PC-9 (cell line): ENCODE measurements at regions not wholly inside any gene's neighbourhood (a gene's known extent, or its start where the extent isn't known, plus 50 kb on each side); places are given as distances from the start of the nearest gene placed in this dataset.

Experiments
- BruUV-seq: library from RNA; stranded (reverse); fragments of 400-500 nt; replicated peaks from 2 replicates; lab custom pipeline; 2021; lab: Mats Ljungman, UMichigan
- CTCF ChIA-PET: fragments of 300-600 bp; sonication (Branson Sonifier 250); formaldehyde crosslinking; loops from one replicate; lab custom pipeline; 2022; ENCODE audit warnings: antibody characterized with exemption; lab: Charles Lee
- POLR2A ChIA-PET: fragments of 300-600 bp; sonication (Branson Sonifier 250); formaldehyde crosslinking; loops from one replicate; lab custom pipeline; 2022; ENCODE audit warnings: antibody characterized with exemption; ENCODE audit not compliant: unreplicated experiment; lab: Charles Lee
- DNase-seq, 2 experiments: peaks; one replicate each; pipeline versions ENCODE4 v3.0.0 to v3.0.0-alpha.2; 2015 to 2022; ENCODE audit warnings: mixed read lengths in 1 of 2
- H2AFZ ChIP-seq: fragments of 200-600 bp; sonication (generic); 2 replicates; pipeline ENCODE4 v1.8.1; 2017; ENCODE audit warnings: antibody characterized with exemption
- H3F3A ChIP-seq: fragments of 200-600 bp; sonication (generic); 2 replicates; pipeline ENCODE4 v1.8.1; 2017; ENCODE audit warnings: antibody characterized with exemption, mild to moderate bottlenecking, low read depth; ENCODE audit not compliant: insufficient read depth
- H3K27ac ChIP-seq: fragments of 200-600 bp; sonication (generic); 2 replicates; pipeline ENCODE4 v1.6.1; 2016; ENCODE audit warnings: mixed run types
- H3K27me3 ChIP-seq: fragments of 200-600 bp; sonication (generic); 2 replicates; pipeline ENCODE4 v1.6.1; 2016; ENCODE audit warnings: low read depth, mixed run types; ENCODE audit not compliant: insufficient read depth
- H3K36me3 ChIP-seq: fragments of 200-600 bp; sonication (generic); 2 replicates; pipeline ENCODE4 v1.6.1; 2016; ENCODE audit warnings: low read depth, mixed run types
- H3K4me1 ChIP-seq: fragments of 200-600 bp; sonication (generic); replicated peaks from 2 replicates; pipeline ENCODE4 v1.6.1; 2016; ENCODE audit warnings: mixed run types; ENCODE audit not compliant: insufficient read depth
- H3K4me2 ChIP-seq: fragments of 200-600 bp; sonication (generic); 2 replicates; pipeline ENCODE4 v1.6.1; 2017; ENCODE audit warnings: mixed run types
- H3K4me3 ChIP-seq: fragments of 200-600 bp; sonication (generic); 2 replicates; pipeline ENCODE4 v1.6.1; 2016; ENCODE audit warnings: mixed run types
- H3K79me2 ChIP-seq: fragments of 200-600 bp; sonication (generic); 2 replicates; pipeline ENCODE4 v1.6.1; 2017; ENCODE audit warnings: low read depth, mixed run types
- H3K9me2 ChIP-seq: fragments of 200-600 bp; sonication (generic); 2 replicates; pipeline ENCODE4 v1.8.1; 2017; ENCODE audit warnings: mild to moderate bottlenecking; ENCODE audit not compliant: insufficient read depth
- H3K9me3 ChIP-seq: fragments of 200-600 bp; sonication (generic); 2 replicates; pipeline ENCODE4 v1.8.1; 2016; ENCODE audit warnings: low read depth; ENCODE audit not compliant: insufficient read depth
- H4K20me1 ChIP-seq: fragments of 200-600 bp; sonication (generic); 2 replicates; pipeline ENCODE4 v1.8.1; 2017; ENCODE audit not compliant: insufficient read depth
- CTCF ChIP-seq: fragments of 200-600 bp; sonication (generic); conservative IDR thresholded peaks from 2 replicates; pipeline ENCODE4 v1.6.1; 2017; ENCODE audit warnings: mixed run types, antibody characterized with exemption, mild to moderate bottlenecking, moderate library complexity
- EZH2 ChIP-seq: fragments of 200-600 bp; sonication (generic); IDR thresholded peaks from 2 replicates; pipeline ENCODE4 v1.8.0; 2017; ENCODE audit warnings: antibody characterized with exemption, low read depth
- intact Hi-C: fragments of 100-400 bp; cut with micrococcal nuclease; formaldehyde crosslinking; loops from one replicate; pipeline ENCODE4 v1.10.0; 2022; ENCODE audit not compliant: unreplicated experiment

GRCh38 chr4:126529997-126530396, 1102.8 kb upstream of the INTU start:
- no peaks in the 10 kb centered on the region for H3F3A ChIP-seq
- no peaks in the 10 kb centered on the region for H3K79me2 ChIP-seq
- POLR2A ChIA-PET = no interaction called here
- H3K9me2 ChIP-seq = no peaks in the 10 kb centered on the region
- no peak overlapping the region for H2AFZ ChIP-seq
- no peaks in the 10 kb centered on the region for H3K27me3 ChIP-seq
- no peak overlapping the region for H3K27ac ChIP-seq
- H3K4me2 ChIP-seq = no peak overlapping the region
- no peak overlapping the region for H3K4me3 ChIP-seq
- H3K9me3 ChIP-seq = no peaks in the 10 kb centered on the region; the same call in 1 of the 2 replicates
- DNase-seq = no peak
- intact Hi-C loops = no loop called here
- H3K36me3 ChIP-seq = no peaks in the 10 kb centered on the region
- CTCF ChIA-PET = no interaction called here
- no peaks in the 10 kb centered on the region for H3K4me1 ChIP-seq
- TF ChIP-seq CTCF = no peak
- no peak for TF ChIP-seq EZH2
- BruUV-seq = no TSS peak
- no peaks in the 10 kb centered on the region for H4K20me1 ChIP-seq

DNA sequence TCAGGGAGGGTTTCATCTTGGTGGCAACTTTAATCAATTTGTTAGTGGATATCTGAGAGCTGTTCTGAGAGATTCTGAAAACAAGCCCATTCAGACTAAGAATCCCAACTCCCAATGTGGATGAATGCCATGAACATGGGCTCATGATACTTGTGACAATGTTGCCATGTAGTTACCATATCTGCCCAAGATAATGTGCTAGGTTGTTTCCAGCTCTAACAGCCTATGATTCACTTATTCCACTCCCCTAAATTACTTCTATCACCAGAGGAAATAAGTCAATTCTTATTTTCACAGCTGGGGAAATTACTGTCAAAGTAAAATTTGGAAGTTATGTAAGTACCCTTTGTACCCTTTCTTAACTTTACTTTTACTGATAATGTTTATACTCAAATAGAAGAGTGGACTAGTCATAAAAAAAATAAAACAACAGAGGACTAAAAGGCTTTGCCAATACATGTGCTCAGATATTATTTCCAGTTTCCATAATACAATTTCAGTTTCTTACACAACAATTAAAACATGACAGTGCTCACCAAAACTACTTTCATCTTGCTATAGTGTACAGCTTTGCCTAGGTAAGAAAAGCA, 1101.7 kb upstream of the INTU start:
- ChIA-PET POLR2A (interaction anchor here (0.7 kb wide), 1 partner anchor 16 kb away, joined by 6 read pairs; no protein-coding TSS in a partner anchor), CTCF (no interaction called here)
- intact Hi-C loops = no loop called here
- no peaks in the 10 kb centered on the region for H3F3A ChIP-seq
- H3K27me3 ChIP-seq = no peaks in the 10 kb centered on the region
- no peak overlapping the region for H3K27ac ChIP-seq
- no peaks in the 10 kb centered on the region for H3K9me3 ChIP-seq
- no peak overlapping the region for H3K4me2 ChIP-seq
- H2AFZ ChIP-seq = no peak overlapping the region
- no peak overlapping the region for H3K4me3 ChIP-seq
- no peaks in the 10 kb centered on the region for H3K4me1 ChIP-seq
- H3K36me3 ChIP-seq = no peaks in the 10 kb centered on the region
- TF ChIP-seq EZH2 = no peak
- TF ChIP-seq CTCF = no peak
- no peaks in the 10 kb centered on the region for H3K79me2 ChIP-seq
- no TSS peak for BruUV-seq
- no peaks in the 10 kb centered on the region for H3K9me2 ChIP-seq
- no peaks in the 10 kb centered on the region for H4K20me1 ChIP-seq
- no peak for DNase-seq

- Histone ChIP-seq H3K4me1 (no peaks in the 10 kb centered on the region), H3K27ac (no peak overlapping the region), H3K79me2 (no peaks in the 10 kb centered on the region), H4K20me1 (no peaks in the 10 kb centered on the region), H3K4me3 (no peak overlapping the region), H3K27me3 (no peaks in the 10 kb centered on the region), H2AFZ (no peak overlapping the region), H3F3A (no peaks in the 10 kb centered on the region), H3K4me2 (no peak overlapping the region), H3K9me3 (no peaks in the 10 kb centered on the region), H3K9me2 (no peaks in the 10 kb centered on the region), H3K36me3 (no peaks in the 10 kb centered on the region)
- ChIA-PET POLR2A (no interaction called here), CTCF (no interaction called here)
- intact Hi-C loops = no loop called here
- TF ChIP-seq CTCF (no peak), EZH2 (no peak)
- DNase-seq = no peak
- no TSS peak for BruUV-seq
Observed at GRCh38 chr4:126532527-126532926, 1100.2 kb upstream of the INTU start.
